B cell (primary cell): ENCODE measurements at regions not wholly inside any gene's neighbourhood (a gene's known extent, or its start where the extent isn't known, plus 50 kb on each side); places are given as distances from the start of the nearest gene placed in this dataset.
"Not testable (repeated sequence)": the region's sequence is repeated elsewhere in the genome, so short reads cannot be mapped to it uniquely, and the experiment has no call there.

Experiments used
- ATAC-seq: fragments of 200-7000 bp; cut with Tn5 transposase; one replicate; pipeline ENCODE4 v1.10.0; 2021; ENCODE audit warnings: low read depth, mild to moderate bottlenecking, moderate number of reproducible peaks, moderate library complexity
- CTCF ChIA-PET: fragments of 350-600 bp; sonication (Branson Sonifier 250); formaldehyde crosslinking; loops from one replicate; lab custom pipeline; 2021; ENCODE audit warnings: antibody characterized with exemption, inconsistent platforms; lab: Charles Lee
- POLR2A ChIA-PET: fragments of 350-600 bp; sonication (Branson Sonifier 250); formaldehyde crosslinking; loops from one replicate; lab custom pipeline; 2021; ENCODE audit warnings: antibody characterized with exemption; lab: Charles Lee
- DNase-seq: peaks from one replicate; pipeline ENCODE4 v3.0.0; 2013
- H2AFZ ChIP-seq: 2 replicates; pipeline ENCODE4 v1.6.1; 2012; ENCODE audit warnings: mild to moderate bottlenecking, low read depth, low read length; ENCODE audit not compliant: insufficient read depth, poor library complexity, severe bottlenecking
- H3K27ac ChIP-seq, 2 donors: 1 replicate in 1 of 2; 2 replicates in 1 of 2; pipeline ENCODE4 v1.5.1; 2012 to 2013; ENCODE audit warnings: low read length in 2 of 2, mild to moderate bottlenecking in 2 of 2, moderate library complexity in 1 of 2
- H3K27me3 ChIP-seq, 4 experiments: fragments of 200-600 bp in 1 of 4; sonication (generic) in 1 of 4; replicated peaks in 1 of 4; 1 replicate in 2 of 4; 2 replicates in 2 of 4; pipeline versions ENCODE4 v1.6.1 to v1.7.0; 2013 to 2016; ENCODE audit warnings: low read length in 3 of 4, mild to moderate bottlenecking in 2 of 4, mixed read lengths in 1 of 4, moderate library complexity in 1 of 4; ENCODE audit not compliant: insufficient read depth in 4 of 4, control insufficient read depth in 3 of 4; ENCODE audit errors: control extremely low read depth in 1 of 4
- H3K36me3 ChIP-seq, 2 experiments: replicated peaks in 1 of 2; 1 replicate in 1 of 2; 2 replicates in 1 of 2; pipeline versions ENCODE4 v1.6.1 to v1.7.1; 2013; ENCODE audit warnings: low read length in 1 of 2; ENCODE audit not compliant: insufficient read depth in 2 of 2, control insufficient read depth in 1 of 2; ENCODE audit errors: control extremely low read depth in 1 of 2, extremely low read depth in 1 of 2
- H3K4me1 ChIP-seq, 2 donors: fragments of 200-600 bp in 1 of 2; sonication (generic) in 1 of 2; 1 replicate in 1 of 2; 2 replicates in 1 of 2; pipeline versions ENCODE4 v1.5.1 to v1.6.1; 2013 to 2017; ENCODE audit warnings: low read length in 2 of 2; ENCODE audit not compliant: control insufficient read depth in 2 of 2, insufficient read depth in 2 of 2
- H3K4me2 ChIP-seq: replicated peaks from 2 replicates; pipeline ENCODE3; 2012; ENCODE audit warnings: mild to moderate bottlenecking, low read depth, low read length; ENCODE audit not compliant: poor library complexity, severe bottlenecking
- H3K4me3 ChIP-seq, 5 experiments: fragments of 200-600 bp in 1 of 5; sonication (generic) in 1 of 5; 1 replicate in 3 of 5; 2 replicates in 2 of 5; pipeline versions ENCODE4 v1.5.1 to v1.7.0; 2011 to 2016; ENCODE audit warnings: low read length in 4 of 5, mild to moderate bottlenecking in 4 of 5, low read depth in 2 of 5, control low read depth in 1 of 5, moderate library complexity in 1 of 5; ENCODE audit not compliant: insufficient read depth in 1 of 5; ENCODE audit errors: control extremely low read depth in 1 of 5, extremely low read depth in 1 of 5
- H3K79me2 ChIP-seq: fragments of 200-600 bp; sonication (generic); one replicate; pipeline ENCODE4 v1.6.0; 2016; ENCODE audit warnings: low read length; ENCODE audit not compliant: control insufficient read depth, insufficient read depth
- H3K9ac ChIP-seq: fragments of 200-600 bp; sonication (generic); 2 replicates; pipeline ENCODE4 v1.6.1; 2017; ENCODE audit warnings: mild to moderate bottlenecking, low read length, moderate library complexity
- H3K9me3 ChIP-seq, 3 donors: one replicate each; pipeline versions ENCODE4 v1.6.1 to v1.7.1; 2013; ENCODE audit warnings: low read length in 2 of 3; ENCODE audit not compliant: control insufficient read depth in 2 of 3, insufficient read depth in 1 of 3; ENCODE audit errors: control extremely low read depth in 1 of 3
- H4K20me1 ChIP-seq: 2 replicates; pipeline ENCODE4 v1.6.0; 2012; ENCODE audit warnings: mild to moderate bottlenecking, low read length; ENCODE audit not compliant: insufficient read depth, control insufficient read depth, poor library complexity, severe bottlenecking
- H3K27ac Mint-ChIP-seq: one replicate; pipeline ENCODE4 v1.8.0; 2021; ENCODE audit warnings: mixed read lengths
- H3K27me3 Mint-ChIP-seq: one replicate; pipeline ENCODE4 v1.8.0; 2021; ENCODE audit warnings: mixed read lengths
- H3K4me1 Mint-ChIP-seq: one replicate; pipeline ENCODE4 v1.8.0; 2021; ENCODE audit warnings: mixed read lengths
- H3K4me3 Mint-ChIP-seq: one replicate; pipeline ENCODE4 v1.8.0; 2021; ENCODE audit warnings: mixed read lengths
- H3K9me3 Mint-ChIP-seq: one replicate; pipeline ENCODE4 v1.8.0; 2022; ENCODE audit warnings: mixed read lengths; ENCODE audit not compliant: insufficient read depth
- EZH2 ChIP-seq: IDR thresholded peaks from 2 replicates; pipeline ENCODE4 v1.6.1; 2012; ENCODE audit warnings: borderline replicate concordance, low read depth, mild to moderate bottlenecking, moderate library complexity, low read length; ENCODE audit not compliant: insufficient read depth, poor library complexity, severe bottlenecking
- WGBS: methylation state at CpG from one replicate; pipeline ENCODE4 v1.1.5; 2013; ENCODE audit warnings: missing lambda C conversion rate; ENCODE audit not compliant: insufficient coverage; 5-methylcytosine and 5-hydroxymethylcytosine counted together
- intact Hi-C: fragments of 100-400 bp; cut with micrococcal nuclease; formaldehyde crosslinking; loops from one replicate; pipeline ENCODE4 v1.10.0; 2022
- TF ChIP-seq, protein P1 (sequence below): fragments of 200-600 bp; IDR thresholded peaks from one replicate; pipeline ENCODE4 v1.8.0; 2022; ENCODE audit warnings: antibody characterized with exemption, mild to moderate bottlenecking

DNA sequence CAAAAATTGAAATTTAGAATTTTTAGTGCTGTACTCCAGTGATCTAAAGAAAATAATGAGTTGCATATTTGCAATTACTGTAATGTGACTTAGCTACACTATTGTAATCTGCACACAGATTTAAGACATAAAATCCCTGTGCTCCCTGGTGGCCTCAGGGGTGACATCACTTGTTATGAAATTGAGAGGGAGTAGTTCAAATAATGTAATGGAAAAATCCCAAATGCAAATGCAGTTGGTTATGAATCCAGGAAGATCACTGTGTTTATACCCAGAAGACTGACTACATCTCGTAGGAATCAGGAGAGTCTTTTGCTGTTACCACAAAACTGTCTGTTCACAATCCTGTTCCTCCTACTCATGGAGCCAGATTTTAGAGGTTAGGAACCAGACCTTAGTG is 178.7 kb upstream of the FBXL17 start:
- Histone ChIP-seq H3K27me3 (no peaks in the 10 kb centered on the region), H3K4me3 (no peak overlapping the region), H3K4me2 (no peak overlapping the region), H3K27ac (no peak overlapping the region), H3K36me3 (no peaks in the 10 kb centered on the region), H3K4me1 (no peaks in the 10 kb centered on the region), H3K9ac (no peak overlapping the region), H2AFZ (no peak overlapping the region), H3K9me3 (no peaks in the 10 kb centered on the region), H3K79me2 (no peaks in the 10 kb centered on the region), H4K20me1 (no peaks in the 10 kb centered on the region)
- no peak overlapping the region for H3K27ac Mint-ChIP-seq
- H3K9me3 Mint-ChIP-seq = no peaks in the 10 kb centered on the region
- ChIA-PET CTCF (no interaction called here), POLR2A (no interaction called here)
- DNase-seq (no peak), ATAC-seq (no peak)
- TF ChIP-seq EZH2 = no peak
- TF ChIP-seq, protein P1, sequence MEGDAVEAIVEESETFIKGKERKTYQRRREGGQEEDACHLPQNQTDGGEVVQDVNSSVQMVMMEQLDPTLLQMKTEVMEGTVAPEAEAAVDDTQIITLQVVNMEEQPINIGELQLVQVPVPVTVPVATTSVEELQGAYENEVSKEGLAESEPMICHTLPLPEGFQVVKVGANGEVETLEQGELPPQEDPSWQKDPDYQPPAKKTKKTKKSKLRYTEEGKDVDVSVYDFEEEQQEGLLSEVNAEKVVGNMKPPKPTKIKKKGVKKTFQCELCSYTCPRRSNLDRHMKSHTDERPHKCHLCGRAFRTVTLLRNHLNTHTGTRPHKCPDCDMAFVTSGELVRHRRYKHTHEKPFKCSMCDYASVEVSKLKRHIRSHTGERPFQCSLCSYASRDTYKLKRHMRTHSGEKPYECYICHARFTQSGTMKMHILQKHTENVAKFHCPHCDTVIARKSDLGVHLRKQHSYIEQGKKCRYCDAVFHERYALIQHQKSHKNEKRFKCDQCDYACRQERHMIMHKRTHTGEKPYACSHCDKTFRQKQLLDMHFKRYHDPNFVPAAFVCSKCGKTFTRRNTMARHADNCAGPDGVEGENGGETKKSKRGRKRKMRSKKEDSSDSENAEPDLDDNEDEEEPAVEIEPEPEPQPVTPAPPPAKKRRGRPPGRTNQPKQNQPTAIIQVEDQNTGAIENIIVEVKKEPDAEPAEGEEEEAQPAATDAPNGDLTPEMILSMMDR = no peak
- no peak overlapping the region for H3K4me3 Mint-ChIP-seq
- no CpG with 5 or more reads among the region's 1 CpG for WGBS
- H3K27me3 Mint-ChIP-seq = no peaks in the 10 kb centered on the region
- intact Hi-C loops = no loop called here
- H3K4me1 Mint-ChIP-seq = no peaks in the 10 kb centered on the region

DNA sequence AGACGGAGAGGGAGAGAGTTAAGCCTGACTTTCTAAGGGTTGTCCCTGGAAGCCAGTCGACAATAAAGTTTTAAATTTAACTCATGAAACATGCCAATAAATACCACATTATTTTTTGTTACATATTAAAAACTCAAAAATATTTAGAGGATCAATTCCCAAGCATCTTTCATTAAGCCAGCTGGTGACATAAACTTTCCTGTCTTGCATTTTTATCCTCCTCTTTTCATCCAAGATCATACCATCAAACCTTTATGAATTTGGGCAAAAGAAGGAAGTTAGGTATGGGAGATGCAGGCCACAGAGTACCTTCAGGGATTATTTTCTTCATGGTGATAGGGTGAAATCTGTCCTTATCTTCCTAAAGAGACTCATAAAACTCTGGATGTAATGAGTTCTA is 178.3 kb upstream of the FBXL17 start:
- Mint-ChIP-seq H3K27ac (no peak overlapping the region), H3K4me1 (no peaks in the 10 kb centered on the region), H3K9me3 (no peaks in the 10 kb centered on the region), H3K27me3 (no peaks in the 10 kb centered on the region), H3K4me3 (no peak overlapping the region)
- ATAC-seq (no peak), DNase-seq (no peak)
- no CpG with 5 or more reads among the region's 2 CpGs for WGBS
- TF ChIP-seq EZH2 = no peak
- TF ChIP-seq, protein P1 = no peak
- no peaks in the 10 kb centered on the region for H3K9me3 ChIP-seq
- intact Hi-C loops = no loop called here
- H3K79me2 ChIP-seq = no peaks in the 10 kb centered on the region
- ChIA-PET POLR2A (no interaction called here), CTCF (no interaction called here)
- H3K9ac ChIP-seq = no peak overlapping the region
- no peaks in the 10 kb centered on the region for H4K20me1 ChIP-seq
- H3K4me3 ChIP-seq = no peak overlapping the region
- no peak overlapping the region for H2AFZ ChIP-seq
- no peak overlapping the region for H3K4me2 ChIP-seq
- H3K27ac ChIP-seq = no peak overlapping the region
- no peaks in the 10 kb centered on the region for H3K36me3 ChIP-seq
- H3K4me1 ChIP-seq = no peaks in the 10 kb centered on the region
- no peaks in the 10 kb centered on the region for H3K27me3 ChIP-seq

DNA sequence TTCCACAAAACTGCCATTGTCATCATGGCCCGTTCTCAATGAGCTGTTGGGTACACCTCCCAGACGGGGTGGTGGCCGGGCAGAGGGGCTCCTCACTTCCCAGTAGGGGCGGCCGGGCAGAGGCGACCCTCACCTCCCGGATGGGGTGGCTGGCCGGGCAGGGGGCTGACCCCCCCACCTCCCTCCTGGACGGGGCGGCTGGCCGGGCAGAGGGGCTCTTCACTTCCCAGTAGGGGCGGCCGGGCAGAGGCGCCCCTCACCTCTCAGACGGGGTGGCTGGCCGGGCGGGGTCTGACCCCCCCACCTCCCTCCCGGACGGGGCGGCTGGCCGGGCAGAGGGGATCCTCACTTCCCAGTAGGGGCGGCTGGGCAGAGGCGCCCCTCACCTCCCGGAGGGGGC is 176.9 kb upstream of the FBXL17 start:
- H3K4me2 ChIP-seq, ATAC-seq, H3K4me3 Mint-ChIP-seq, H3K9me3 ChIP-seq, H3K9ac ChIP-seq, H3K4me1 Mint-ChIP-seq, POLR2A ChIA-PET, H3K4me1 ChIP-seq, DNase-seq, CTCF ChIA-PET, H3K36me3 ChIP-seq, H3K4me3 ChIP-seq, H2AFZ ChIP-seq, H3K79me2 ChIP-seq, H3K27me3 ChIP-seq, H3K27ac Mint-ChIP-seq, H3K27me3 Mint-ChIP-seq, H4K20me1 ChIP-seq, intact Hi-C loops, H3K27ac ChIP-seq, H3K9me3 Mint-ChIP-seq: not testable (repeated sequence)
- 98% methylated on average over 8 of the region's 24 CpGs for WGBS
